Immature natural killer cell (primary cell): ENCODE measurements at regions not wholly inside any gene's neighbourhood (a gene's known extent, or its start where the extent isn't known, plus 50 kb on each side); places are given as distances from the start of the nearest gene placed in this dataset.

Experiments used
- DNase-seq, 3 donors: peaks; one replicate each; pipeline ENCODE4 v3.0.0; 2022; ENCODE audit warnings: mixed read lengths in 1 of 3
- H3K27ac Mint-ChIP-seq, 6 donors: one replicate each; pipeline ENCODE4 v1.8.0; 2020; ENCODE audit warnings: mixed read lengths in 6 of 6, mild to moderate bottlenecking in 5 of 6, inconsistent platforms in 4 of 6, moderate library complexity in 3 of 6
- H3K27me3 Mint-ChIP-seq, 3 donors: one replicate each; pipeline ENCODE4 v1.8.0; 2020 to 2021; ENCODE audit warnings: low read depth in 3 of 3, mild to moderate bottlenecking in 3 of 3, mixed read lengths in 3 of 3, moderate library complexity in 3 of 3, inconsistent platforms in 1 of 3
- H3K36me3 Mint-ChIP-seq, 3 donors: one replicate each; pipeline ENCODE4 v1.8.0; 2020; ENCODE audit warnings: mixed read lengths in 3 of 3, inconsistent platforms in 2 of 3, mild to moderate bottlenecking in 2 of 3
- H3K4me1 Mint-ChIP-seq, 2 donors: one replicate each; pipeline ENCODE4 v1.8.0; 2020; ENCODE audit warnings: inconsistent platforms in 2 of 2, mild to moderate bottlenecking in 2 of 2, mixed read lengths in 2 of 2, moderate library complexity in 1 of 2
- H3K4me3 Mint-ChIP-seq, 5 donors: one replicate each; pipeline ENCODE4 v1.8.0; 2020; ENCODE audit warnings: mild to moderate bottlenecking in 5 of 5, mixed read lengths in 5 of 5, inconsistent platforms in 3 of 5, moderate library complexity in 3 of 5
- H3K9me3 Mint-ChIP-seq, 6 donors: one replicate each; pipeline ENCODE4 v1.8.0; 2020; ENCODE audit warnings: mild to moderate bottlenecking in 6 of 6, mixed read lengths in 6 of 6, inconsistent platforms in 4 of 6, moderate library complexity in 3 of 6

- H3K27me3 Mint-ChIP-seq: peaks cover 0 to 6% (median 5%) of the 10 kb centered on the region in 3 donors
- H3K36me3 Mint-ChIP-seq: no peaks in the 10 kb centered on the region
- no peak overlapping the region for H3K4me3 Mint-ChIP-seq
- DNase-seq: no peak
- no peak overlapping the region for H3K27ac Mint-ChIP-seq
- no peaks in the 10 kb centered on the region for H3K4me1 Mint-ChIP-seq
- peaks cover 0 to 2% (median 0%) of the 10 kb centered on the region in 6 donors for H3K9me3 Mint-ChIP-seq
Observed at GRCh38 chr12:13377698-13378097, 181.2 kb downstream of the EMP1 start.

- no peaks in the 10 kb centered on the region for H3K4me1 Mint-ChIP-seq
- H3K27me3 Mint-ChIP-seq: peaks cover 2 to 6% (median 5%) of the 10 kb centered on the region in 3 donors
- no peak overlapping the region for H3K4me3 Mint-ChIP-seq
- H3K36me3 Mint-ChIP-seq: no peaks in the 10 kb centered on the region
- peaks cover 0 to 2% (median 0%) of the 10 kb centered on the region in 6 donors for H3K9me3 Mint-ChIP-seq
- no peak for DNase-seq
- no peak overlapping the region for H3K27ac Mint-ChIP-seq
Observed at GRCh38 chr12:13376610-13377373, 180.3 kb downstream of the EMP1 start.

GRCh38 chr12:13375583-13376345, 179.2 kb downstream of the EMP1 start:
- Mint-ChIP-seq H3K27ac (no peak overlapping the region), H3K4me1 (no peaks in the 10 kb centered on the region), H3K4me3 (no peak overlapping the region), H3K9me3 (peaks cover 0 to 2% (median 0%) of the 10 kb centered on the region in 6 donors), H3K27me3 (peaks cover 3 to 6% (median 5%) of the 10 kb centered on the region in 3 donors), H3K36me3 (no peaks in the 10 kb centered on the region)
- DNase-seq: no peak

GRCh38 chr12:13374793-13375192, 178.3 kb downstream of the EMP1 start:
- no peaks in the 10 kb centered on the region for H3K36me3 Mint-ChIP-seq
- no peak overlapping the region for H3K27ac Mint-ChIP-seq

GRCh38 chr12:13373803-13374202, 177.3 kb downstream of the EMP1 start:
- no peak for DNase-seq
- Mint-ChIP-seq H3K4me1 (no peaks in the 10 kb centered on the region), H3K4me3 (no peak overlapping the region), H3K36me3 (no peaks in the 10 kb centered on the region), H3K9me3 (no peaks in the 10 kb centered on the region), H3K27ac (no peak overlapping the region), H3K27me3 (peaks cover 3 to 6% (median 5%) of the 10 kb centered on the region in 3 donors)

More at GRCh38 chr12:13374793-13375192, 178.3 kb downstream of the EMP1 start:
- Mint-ChIP-seq H3K4me1 (no peaks in the 10 kb centered on the region), H3K27me3 (peaks cover 3 to 8% (median 6%) of the 10 kb centered on the region in 3 donors), H3K4me3 (no peak overlapping the region), H3K9me3 (no peaks in the 10 kb centered on the region)
- DNase-seq: no peak

GRCh38 chr12:13373131-13373530, 176.6 kb downstream of the EMP1 start:
- H3K9me3 Mint-ChIP-seq: no peaks in the 10 kb centered on the region
- no peak overlapping the region for H3K4me3 Mint-ChIP-seq
- peaks cover 3 to 5% (median 4%) of the 10 kb centered on the region in 3 donors for H3K27me3 Mint-ChIP-seq
- no peak for DNase-seq
- no peaks in the 10 kb centered on the region for H3K4me1 Mint-ChIP-seq
- no peaks in the 10 kb centered on the region for H3K36me3 Mint-ChIP-seq
- no peak overlapping the region for H3K27ac Mint-ChIP-seq

DNA sequence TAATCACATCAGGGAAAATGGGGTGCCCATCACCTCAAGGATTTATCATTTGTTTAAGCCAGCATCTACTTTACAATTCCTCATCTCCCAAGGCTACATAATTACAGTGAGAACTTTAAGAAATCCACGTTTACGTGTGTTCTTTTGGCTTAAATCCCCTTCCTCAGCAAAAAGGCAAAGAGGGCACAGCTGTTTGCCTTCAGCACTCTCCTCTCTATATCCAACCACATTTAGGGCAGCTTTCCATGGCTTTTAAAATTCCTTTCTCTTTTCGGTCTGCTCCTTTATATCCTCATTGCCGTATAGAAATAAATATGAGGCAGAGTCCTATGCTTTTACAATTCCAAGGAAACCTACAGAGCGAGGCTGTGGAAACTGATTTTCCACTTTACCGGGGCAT, 175.9 kb downstream of the EMP1 start:
- Mint-ChIP-seq H3K9me3 (no peaks in the 10 kb centered on the region), H3K4me1 (no peaks in the 10 kb centered on the region), H3K27me3 (peaks cover 3 to 5% (median 3%) of the 10 kb centered on the region in 3 donors), H3K36me3 (no peaks in the 10 kb centered on the region), H3K27ac (no peak overlapping the region), H3K4me3 (no peak overlapping the region)
- no peak for DNase-seq

DNA sequence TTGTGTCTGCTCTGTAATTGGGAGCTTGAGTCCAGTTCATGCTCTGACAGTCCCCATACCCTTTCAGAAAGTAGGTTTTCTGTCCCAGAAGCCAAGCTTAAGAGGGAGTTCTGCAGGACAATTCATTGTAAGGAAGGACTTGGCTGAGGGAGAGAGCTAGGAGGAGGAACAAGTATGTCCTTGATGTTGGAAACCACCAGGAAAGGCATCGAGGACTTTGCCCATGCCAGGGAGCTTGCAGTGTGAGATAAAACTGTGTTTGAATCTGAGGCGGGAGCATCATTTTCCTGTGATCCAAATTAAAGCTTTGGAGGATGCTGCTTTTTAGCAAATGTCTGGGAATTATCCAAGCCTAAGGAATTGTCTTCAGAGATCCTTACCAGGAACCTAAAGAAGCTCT, 175.3 kb downstream of the EMP1 start:
- DNase-seq: no peak
- no peaks in the 10 kb centered on the region for H3K9me3 Mint-ChIP-seq
- no peaks in the 10 kb centered on the region for H3K4me1 Mint-ChIP-seq
- no peaks in the 10 kb centered on the region for H3K36me3 Mint-ChIP-seq
- H3K27me3 Mint-ChIP-seq: peaks cover 3 to 5% (median 3%) of the 10 kb centered on the region in 3 donors
- no peak overlapping the region for H3K4me3 Mint-ChIP-seq
- H3K27ac Mint-ChIP-seq: no peak overlapping the region

GRCh38 chr12:13371367-13371766, 174.8 kb downstream of the EMP1 start:
- Mint-ChIP-seq H3K4me1 (no peaks in the 10 kb centered on the region), H3K4me3 (no peak overlapping the region), H3K27me3 (peaks cover 3 to 5% (median 3%) of the 10 kb centered on the region in 3 donors), H3K27ac (no peak overlapping the region), H3K9me3 (no peaks in the 10 kb centered on the region), H3K36me3 (no peaks in the 10 kb centered on the region)
- no peak for DNase-seq

DNA sequence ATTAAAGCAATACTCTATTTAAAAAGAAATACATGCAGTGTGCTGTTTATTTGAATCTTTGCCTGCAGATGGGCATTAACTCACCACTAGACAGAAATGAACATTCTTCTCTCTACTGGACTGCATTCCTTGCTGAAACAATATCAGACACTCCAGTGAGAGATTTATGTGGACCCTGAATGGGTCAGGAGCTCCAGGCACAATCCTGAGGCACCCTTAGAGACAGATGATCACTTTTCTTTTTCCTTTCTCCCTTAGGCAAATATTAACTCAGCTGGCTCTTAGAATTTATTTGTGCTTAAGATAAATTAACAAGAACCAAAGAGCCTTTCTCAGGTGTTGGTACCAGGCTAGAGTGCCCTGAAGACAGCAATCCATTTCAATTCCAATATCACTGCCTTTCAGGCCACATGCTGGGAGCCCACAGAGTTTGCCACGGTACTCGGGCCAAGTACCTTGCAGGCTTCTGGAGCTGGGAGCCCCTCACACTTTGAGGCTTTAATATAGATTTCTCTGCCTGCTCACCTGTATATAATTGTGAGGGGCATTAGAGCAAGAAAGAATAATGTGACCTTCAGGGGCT, 173.0 kb downstream of the EMP1 start:
- no peak for DNase-seq
- Mint-ChIP-seq H3K4me3 (no peak overlapping the region), H3K36me3 (no peaks in the 10 kb centered on the region), H3K27me3 (peaks cover 3 to 8% (median 3%) of the 10 kb centered on the region in 3 donors), H3K4me1 (no peaks in the 10 kb centered on the region), H3K27ac (no peak overlapping the region), H3K9me3 (no peaks in the 10 kb centered on the region)

DNA sequence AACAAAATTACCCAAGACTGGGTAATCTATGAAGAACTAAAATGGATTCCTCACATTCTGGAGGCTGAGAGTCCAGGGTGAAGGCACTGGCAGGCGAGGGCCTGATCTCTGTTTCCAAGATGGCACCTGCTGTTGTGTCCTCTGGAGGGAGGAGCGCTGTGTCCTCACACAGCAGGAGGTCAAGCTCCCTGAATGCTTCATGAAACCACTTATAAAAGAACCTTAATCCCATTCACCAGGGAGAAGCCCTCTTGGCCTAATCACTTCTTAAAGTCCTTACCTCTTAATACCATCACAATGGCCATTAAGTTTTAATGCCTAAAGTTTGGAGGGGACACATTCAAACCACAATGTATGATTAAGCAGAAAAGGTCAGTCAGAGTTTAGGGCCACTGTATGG, 172.4 kb downstream of the EMP1 start:
- no peak overlapping the region for H3K27ac Mint-ChIP-seq
- H3K9me3 Mint-ChIP-seq: no peaks in the 10 kb centered on the region
- no peak overlapping the region for H3K4me3 Mint-ChIP-seq
- H3K36me3 Mint-ChIP-seq: no peaks in the 10 kb centered on the region
- no peaks in the 10 kb centered on the region for H3K4me1 Mint-ChIP-seq
- H3K27me3 Mint-ChIP-seq: peaks cover 2 to 8% (median 3%) of the 10 kb centered on the region in 3 donors
- DNase-seq: no peak

GRCh38 chr12:13368431-13368830, 171.9 kb downstream of the EMP1 start:
- peaks cover 0 to 8% (median 3%) of the 10 kb centered on the region in 3 donors for H3K27me3 Mint-ChIP-seq

DNA sequence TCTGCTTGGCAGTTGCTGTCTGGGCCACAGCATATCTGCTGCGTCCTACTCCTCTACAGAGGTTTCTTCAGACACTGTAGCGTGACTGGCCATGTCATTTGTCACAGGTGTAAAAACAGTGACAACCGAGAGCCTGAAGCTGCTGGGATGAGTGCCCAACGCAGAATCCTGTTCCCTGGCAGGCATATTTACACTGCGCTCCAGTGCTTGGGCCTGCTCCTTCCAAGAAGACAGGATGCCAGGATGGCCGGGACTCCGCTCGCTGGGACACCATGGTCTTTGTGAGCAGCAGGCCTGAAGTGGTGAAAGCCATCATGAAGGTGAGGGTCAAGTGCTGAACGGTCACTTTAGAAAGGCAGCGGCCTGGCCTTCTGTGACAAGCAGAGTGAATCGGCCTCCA, 171.4 kb downstream of the EMP1 start:
- peaks cover 0 to 6% (median 3%) of the 10 kb centered on the region in 3 donors for H3K27me3 Mint-ChIP-seq
- no peak overlapping the region for H3K27ac Mint-ChIP-seq
- no peaks in the 10 kb centered on the region for H3K36me3 Mint-ChIP-seq
- no peak overlapping the region for H3K4me3 Mint-ChIP-seq
- DNase-seq: no peak
- no peaks in the 10 kb centered on the region for H3K9me3 Mint-ChIP-seq
- no peaks in the 10 kb centered on the region for H3K4me1 Mint-ChIP-seq

More at GRCh38 chr12:13368431-13368830, 171.9 kb downstream of the EMP1 start:
- no peaks in the 10 kb centered on the region for H3K9me3 Mint-ChIP-seq
- no peak overlapping the region for H3K27ac Mint-ChIP-seq
- no peaks in the 10 kb centered on the region for H3K36me3 Mint-ChIP-seq
- H3K4me1 Mint-ChIP-seq: no peaks in the 10 kb centered on the region
- DNase-seq: no peak
- no peak overlapping the region for H3K4me3 Mint-ChIP-seq

DNA sequence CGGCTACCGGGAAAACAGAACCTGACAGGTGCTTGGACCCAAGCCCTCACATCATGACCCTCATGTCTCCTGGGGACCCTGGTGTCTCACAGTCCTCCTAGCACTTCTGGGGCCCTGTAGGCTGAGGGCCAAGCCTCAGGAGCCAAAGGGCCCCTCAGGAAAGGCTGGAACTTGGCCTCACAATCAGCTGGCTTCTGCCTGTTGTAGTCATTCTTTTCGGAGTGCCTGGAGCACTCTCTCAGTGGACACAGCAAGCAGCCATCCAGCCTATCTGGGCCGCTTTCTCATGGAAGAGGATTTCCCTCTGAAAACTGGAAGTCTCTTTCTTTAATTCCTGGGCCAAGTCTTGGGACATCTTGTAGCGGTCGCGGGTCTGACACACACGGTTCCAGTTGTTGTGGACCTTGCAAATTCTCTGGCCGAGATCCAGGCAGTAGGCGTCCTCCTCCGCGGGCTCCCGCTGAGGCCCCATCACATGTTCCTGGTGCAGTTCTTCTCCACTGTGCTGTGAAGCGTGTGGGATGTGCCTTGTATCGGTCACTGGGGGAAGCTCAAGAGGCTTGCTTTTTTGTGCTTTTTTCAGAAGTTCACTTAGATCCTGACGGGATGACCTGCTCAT, 169.3 kb downstream of the EMP1 start:
- DNase-seq: no peak
- Mint-ChIP-seq H3K36me3 (no peaks in the 10 kb centered on the region), H3K4me3 (no peak overlapping the region), H3K27me3 (peaks cover 0 to 11% (median 2%) of the 10 kb centered on the region in 3 donors), H3K27ac (no peak overlapping the region), H3K4me1 (no peaks in the 10 kb centered on the region), H3K9me3 (no peaks in the 10 kb centered on the region)
